Cardiac septum (tissue), 1 donor: ENCODE measurements at regions not wholly inside any gene's neighbourhood (a gene's known extent, or its start where the extent isn't known, plus 50 kb on each side); places are given as distances from the start of the nearest gene placed in this dataset.
"Not testable (repeated sequence)": the region's sequence is repeated elsewhere in the genome, so short reads cannot be mapped to it uniquely, and the experiment has no call there.

Experiments
- DNase-seq: peaks from one replicate; pipeline ENCODE4 v3.0.0-alpha.2; 2020; ENCODE audit warnings: low spot score
- intact Hi-C: fragments of 100-400 bp; cut with DNase I; formaldehyde crosslinking; loops from one replicate; pipeline ENCODE4 v1.14.0; 2022
- donor health status: DM: no; HTN: no; CAD: no.

DNA sequence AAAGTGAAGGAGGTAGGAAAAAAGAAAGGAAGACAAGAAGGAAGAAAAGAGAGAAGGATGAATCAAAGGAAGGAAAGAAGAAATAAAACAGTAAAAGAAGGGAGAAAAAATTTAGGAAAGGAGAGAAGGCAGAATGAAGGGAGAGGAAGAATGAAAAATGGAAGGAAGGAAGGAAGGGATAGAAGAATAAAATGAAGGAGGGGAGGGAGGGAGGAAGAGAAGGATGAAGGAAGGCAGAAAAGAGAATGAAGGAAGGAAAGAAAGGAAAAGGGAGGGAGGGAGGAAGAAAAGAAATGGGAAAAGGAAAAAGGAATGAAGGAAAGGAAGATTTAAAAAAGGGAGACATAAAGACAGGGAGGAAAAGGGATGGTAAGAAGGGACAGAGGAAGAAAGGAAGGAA, 393.7 kb upstream of the GRM7 start:
- intact Hi-C loops: no loop called here
- DNase-seq: no peak

DNA sequence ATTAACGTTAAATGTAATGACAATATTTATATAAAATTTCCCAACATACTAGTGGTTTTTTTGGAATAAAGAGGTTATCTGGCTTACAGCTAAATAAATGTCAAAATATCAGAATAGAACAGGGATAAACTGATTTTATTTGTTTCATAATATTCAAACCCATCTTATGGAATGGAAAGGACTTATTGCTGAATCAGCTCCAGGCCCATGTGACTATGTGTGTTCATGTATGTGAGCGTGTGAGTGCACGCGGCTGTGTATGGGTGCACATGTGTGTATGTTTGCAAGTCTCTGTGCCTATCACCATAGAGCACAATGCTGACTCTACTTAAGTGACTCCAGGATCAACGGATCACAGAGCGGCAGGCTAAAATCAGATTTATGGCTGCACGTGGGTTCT, 392.3 kb upstream of the GRM7 start:
- intact Hi-C loops: no loop called here
- DNase-seq: no peak

DNA sequence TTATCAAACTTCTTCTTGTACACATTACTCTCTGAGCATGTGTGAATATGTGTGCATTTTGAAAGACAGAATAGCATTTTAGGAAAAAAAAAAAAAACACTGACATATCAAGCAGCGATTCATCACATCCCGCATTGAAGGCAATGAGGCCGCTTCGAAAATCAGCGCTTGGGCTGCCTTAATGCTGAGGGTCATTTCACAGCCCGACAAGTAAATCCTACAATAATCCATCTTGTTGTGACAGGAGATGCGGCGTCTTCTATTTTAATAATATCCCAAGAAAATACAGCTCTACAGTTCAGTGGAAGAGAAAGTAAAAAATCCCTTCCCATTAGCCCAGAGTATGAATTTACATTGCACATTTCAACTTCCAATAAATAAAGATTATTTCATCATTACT, 389.2 kb upstream of the GRM7 start:
- intact Hi-C loops: no loop called here
- no peak for DNase-seq

DNA sequence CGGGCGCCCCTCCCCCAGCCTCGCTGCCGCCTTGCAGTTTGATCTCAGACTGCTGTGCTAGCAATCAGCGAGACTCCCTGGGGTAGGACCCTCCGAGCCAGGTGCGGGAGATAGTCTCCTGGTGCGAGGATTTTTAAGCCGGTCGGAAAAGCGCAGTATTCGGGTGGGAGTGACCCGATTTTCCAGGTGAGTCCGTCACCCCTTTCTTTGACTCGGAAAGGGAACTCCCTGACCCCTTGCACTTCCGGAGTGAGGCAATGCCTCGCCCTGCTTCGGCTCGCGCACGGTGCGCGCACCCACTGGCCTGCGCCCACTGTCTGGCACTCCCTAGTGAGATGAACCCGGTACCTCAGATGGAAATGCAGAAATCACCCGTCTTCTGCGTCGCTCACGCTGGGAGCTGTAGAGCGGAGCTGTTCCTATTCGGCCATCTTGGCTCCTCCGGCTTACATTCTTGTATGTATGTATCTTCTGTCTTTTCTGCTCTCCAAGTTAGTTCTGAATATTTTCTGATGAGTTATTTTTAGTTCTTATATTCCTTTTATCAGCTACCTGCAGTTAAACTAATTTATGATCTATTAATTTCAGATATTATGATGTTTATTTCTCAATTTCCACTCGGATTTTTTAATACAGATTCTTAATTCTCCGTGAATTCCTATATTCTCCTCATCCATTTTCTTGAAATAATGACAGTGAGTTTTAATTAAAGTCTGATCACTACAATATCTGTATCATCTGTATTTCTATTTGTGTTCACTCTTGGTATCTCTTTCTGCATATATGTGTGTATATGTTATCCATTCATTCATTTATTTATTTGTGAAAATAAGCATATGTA, 370.2 kb upstream of the GRM7 start:
- intact Hi-C loops, DNase-seq: not testable (repeated sequence)

DNA sequence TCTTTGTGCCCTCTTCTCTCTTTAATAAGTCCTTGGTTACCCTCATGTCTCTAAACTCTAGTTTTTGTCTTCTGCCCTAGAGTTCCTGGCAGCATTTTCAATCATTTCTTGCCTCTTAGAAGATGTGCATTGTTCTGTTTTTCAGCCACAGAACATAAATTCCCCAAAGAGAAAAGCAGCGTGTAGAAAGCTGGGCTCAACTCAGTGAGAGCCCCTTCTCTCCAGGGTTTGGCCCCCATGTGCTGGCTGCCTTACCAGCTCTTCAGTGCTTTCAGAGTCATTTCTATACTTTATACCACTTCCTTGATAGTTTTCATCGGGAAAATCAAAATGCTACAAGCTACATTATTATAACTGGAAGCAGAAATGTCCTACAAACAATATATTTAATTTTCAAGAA, 369.1 kb upstream of the GRM7 start:
- intact Hi-C loops: no loop called here
- no peak for DNase-seq

DNA sequence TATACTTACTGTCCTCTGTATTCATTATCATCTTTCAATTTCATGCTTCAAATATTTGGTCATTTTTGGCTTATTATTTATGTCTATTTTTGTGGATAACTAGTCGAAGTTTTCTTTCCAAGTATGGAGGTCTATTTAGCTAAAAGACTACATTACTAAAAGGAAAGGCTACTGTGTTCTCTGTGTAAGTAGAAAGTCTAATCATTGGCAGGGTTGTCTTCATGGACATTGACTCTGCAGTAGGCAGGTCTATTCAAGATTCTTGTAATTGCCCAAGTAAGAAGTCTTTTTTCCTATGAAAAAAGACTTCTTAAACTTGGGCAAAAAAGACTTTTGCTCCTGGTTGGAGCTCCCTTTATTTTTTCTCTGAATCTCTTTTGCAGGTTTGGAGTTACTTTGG, 368.6 kb upstream of the GRM7 start:
- intact Hi-C loops: no loop called here
- no peak for DNase-seq

DNA sequence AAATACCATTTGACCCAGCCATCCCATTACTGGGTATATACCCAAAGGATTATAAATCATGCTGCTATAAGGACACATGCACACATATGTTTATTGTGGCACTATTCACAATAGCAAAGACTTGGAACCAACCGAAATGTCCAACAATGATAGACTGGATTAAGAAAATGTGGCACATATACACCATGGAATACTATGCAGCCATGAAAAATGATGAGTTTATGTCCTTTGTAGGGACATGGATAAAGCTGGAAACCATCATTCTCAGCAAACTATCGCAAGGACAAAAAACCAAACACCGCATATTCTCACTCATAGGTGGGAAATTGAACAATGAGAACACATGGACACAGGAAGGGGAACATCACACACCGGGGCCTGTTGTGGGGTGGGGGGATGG, 362.0 kb upstream of the GRM7 start:
- intact Hi-C loops, DNase-seq: not testable (repeated sequence)

DNA sequence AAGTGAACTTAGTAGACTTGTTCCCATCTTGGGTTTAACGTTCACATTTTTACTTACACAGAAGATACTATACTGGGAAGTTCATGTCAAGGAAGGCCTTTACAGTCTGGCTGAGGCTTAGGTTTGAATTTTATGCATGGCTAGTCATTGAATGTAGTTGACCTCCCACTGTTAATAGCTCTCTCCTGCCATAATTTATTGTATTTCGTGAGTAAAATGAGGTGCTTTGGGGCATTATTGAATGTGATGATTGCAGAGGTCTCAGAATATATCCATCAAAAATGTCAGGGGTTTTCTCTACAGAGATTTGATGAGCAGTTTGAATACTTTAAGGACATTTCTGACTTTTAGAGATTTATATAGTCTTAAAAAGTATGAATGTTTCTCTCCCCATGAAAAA, 356.6 kb upstream of the GRM7 start:
- DNase-seq: no peak
- intact Hi-C loops: no loop called here

DNA sequence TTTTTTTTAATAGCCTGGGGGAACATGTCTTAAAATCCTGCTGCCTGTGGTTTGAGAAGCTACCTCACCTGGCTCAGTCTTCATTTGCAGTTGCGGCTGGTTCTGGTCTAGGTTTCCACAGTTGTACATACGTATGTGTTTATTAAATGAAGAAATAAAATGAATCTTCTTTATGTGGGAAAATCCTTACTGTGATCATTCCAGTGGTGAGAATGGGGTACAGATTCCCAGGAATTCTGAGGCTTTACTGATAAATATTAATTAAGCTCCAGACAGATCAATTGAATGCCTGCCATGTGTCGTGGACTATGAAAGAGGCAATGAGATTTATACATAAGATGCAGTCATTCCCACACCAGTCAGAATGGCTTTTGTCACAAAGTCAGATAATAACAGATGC, 356.1 kb upstream of the GRM7 start:
- DNase-seq: no peak
- intact Hi-C loops: no loop called here

DNA sequence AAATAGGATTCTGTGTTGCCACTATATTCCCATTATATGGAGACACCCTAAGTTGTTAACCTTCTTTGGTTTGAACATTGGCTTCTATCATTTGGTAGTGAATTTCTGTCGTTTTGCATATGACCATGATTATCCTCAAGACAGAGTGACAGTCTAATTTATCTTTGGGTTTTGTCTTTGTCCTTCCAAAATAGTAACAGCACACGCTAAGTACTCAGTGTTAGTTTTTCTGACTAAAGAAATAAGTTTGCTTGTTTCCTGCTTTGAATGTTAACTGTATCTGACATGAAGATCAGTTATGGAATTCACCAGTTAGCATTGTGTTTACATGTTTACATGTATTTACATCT, 352.5 kb upstream of the GRM7 start:
- intact Hi-C loops: no loop called here
- no peak for DNase-seq

DNA sequence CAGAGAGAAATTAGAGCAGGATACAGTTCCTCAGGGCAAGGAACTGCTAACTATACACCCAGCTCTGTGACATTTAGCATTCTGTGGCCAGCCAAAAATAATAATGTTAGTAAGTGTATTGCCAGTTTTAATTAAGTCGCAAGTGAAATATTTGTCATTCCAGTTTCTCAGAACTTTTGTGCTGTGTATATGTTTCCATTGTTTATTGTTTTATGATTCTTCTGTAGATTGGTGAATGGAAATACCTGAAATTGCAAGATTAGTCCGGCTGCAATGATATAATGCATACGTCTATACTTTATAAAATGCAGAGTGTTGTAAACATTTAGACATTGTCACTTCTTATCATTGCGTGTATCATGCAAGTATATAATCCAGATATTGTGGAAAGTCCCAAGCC, 351.3 kb upstream of the GRM7 start:
- intact Hi-C loops: no loop called here
- no peak for DNase-seq

DNA sequence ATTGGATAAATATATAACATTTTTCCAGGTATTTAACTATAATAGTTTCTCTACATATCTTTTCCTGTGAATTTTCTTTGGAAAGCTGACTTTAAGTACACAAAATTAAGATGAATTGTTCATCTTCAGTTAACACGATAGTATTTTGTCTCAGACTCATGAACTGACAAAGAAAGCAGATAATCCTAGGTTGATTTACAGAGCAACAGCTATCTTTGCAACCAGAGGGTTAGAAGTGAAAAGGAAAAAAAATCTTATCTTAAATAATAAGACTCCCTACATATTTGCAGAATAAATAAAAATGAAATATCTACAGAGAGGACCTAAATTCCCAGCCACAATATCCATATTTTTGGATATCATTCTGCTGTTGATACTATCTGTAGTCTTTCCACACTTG, 350.2 kb upstream of the GRM7 start:
- intact Hi-C loops: no loop called here
- DNase-seq: no peak

DNA sequence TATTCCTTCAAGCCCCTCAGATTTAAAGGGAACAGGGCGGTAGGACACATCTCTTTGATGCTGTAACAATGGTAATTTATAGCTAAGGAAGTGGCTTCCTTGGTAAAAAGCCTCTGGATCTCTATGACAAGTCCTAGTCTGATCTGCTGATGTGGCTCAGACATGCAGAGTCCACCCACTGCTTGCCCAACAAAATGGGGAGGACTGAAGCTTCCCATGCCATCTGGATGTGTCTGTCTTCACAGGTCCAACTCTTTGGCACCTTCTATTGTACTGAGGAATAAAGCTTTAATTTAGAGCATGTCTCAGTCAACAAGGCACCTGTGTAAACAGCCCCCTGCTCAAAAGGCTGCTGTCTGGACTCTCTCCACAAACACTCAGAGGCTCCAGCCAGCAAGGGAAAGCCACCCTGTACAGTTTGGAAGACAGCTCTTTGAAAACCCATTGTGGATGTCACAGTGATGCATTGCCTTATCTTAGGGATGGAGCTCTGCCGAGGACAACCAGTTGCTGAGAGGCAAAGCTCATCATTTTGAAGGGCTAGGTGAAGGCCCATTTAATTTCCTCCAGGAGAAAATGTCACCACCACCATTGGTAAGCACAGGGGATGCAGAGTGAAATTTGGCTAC, 348.6 kb upstream of the GRM7 start:
- no peak for DNase-seq
- intact Hi-C loops: no loop called here

DNA sequence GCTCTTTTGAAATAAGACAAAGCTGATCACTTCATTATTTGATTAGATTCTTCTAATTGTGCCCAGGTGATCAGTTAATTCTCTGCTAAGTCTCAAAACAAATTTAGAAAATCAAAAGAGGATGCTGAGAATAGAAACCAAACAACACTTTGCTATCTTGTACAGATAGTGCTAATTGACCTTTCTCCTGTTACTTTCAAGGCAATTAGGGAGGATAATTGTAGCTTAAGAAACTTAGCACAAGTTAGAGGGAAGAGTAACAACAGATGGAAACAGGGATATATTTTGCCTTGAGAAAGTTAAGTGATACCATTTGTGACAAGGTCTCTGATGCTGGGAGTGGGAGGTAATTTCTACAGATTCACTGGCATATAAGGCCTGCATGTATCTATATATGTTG, 344.8 kb upstream of the GRM7 start:
- no peak for DNase-seq
- intact Hi-C loops: no loop called here

DNA sequence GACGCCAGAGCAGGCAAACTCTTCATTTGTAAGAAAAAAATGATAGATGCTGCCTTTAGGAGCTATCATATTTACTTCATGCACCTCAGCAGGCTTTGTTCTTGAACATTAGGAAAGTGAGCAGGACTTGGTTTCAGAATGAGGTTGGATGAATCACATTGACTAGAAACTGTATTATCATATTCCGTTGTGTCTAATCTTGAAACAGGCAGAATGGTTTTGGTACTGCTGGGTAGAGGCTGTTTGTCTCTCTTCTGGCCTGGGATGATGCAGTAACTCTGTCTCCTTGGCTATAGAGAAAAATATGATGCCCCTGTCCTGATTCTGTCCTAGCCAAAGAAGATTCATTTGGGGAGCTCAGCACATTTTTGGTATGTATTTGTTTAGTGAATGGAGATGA, 344.2 kb upstream of the GRM7 start:
- intact Hi-C loops: no loop called here

DNA sequence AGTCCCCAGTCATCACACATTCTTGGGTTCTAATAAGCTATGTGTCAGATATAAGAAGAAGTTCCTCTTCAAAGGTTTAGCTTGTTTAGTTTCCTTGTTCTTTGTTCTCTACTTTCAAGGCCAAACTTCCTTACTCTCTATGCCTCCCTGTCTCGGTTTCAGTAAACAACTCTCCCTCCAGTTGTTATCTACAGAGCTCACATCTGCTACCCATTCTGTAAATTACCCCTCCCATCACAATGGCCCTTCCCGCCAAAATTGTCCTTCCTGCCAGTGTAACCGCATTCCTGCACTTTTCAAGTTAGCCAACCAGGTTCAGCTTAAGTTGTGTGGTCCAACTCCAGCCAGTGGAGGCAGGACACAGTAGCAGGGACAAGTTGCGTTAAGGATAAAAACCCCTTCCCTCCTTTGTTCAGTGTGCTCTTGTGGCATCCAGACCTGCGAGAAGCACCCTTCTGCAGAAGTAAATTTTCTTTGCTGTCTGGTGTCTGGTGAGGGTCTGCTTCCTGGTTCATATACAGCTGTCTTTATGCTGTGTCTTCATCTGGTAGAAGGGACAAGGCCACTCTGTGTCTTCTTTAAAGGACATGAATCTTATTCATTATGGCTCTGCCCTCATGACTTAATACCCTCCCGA, 342.1 kb upstream of the GRM7 start:
- DNase-seq: no peak
- intact Hi-C loops: no loop called here

More for the DNA sequence above, 344.2 kb upstream of the GRM7 start:
- DNase-seq: no peak

DNA sequence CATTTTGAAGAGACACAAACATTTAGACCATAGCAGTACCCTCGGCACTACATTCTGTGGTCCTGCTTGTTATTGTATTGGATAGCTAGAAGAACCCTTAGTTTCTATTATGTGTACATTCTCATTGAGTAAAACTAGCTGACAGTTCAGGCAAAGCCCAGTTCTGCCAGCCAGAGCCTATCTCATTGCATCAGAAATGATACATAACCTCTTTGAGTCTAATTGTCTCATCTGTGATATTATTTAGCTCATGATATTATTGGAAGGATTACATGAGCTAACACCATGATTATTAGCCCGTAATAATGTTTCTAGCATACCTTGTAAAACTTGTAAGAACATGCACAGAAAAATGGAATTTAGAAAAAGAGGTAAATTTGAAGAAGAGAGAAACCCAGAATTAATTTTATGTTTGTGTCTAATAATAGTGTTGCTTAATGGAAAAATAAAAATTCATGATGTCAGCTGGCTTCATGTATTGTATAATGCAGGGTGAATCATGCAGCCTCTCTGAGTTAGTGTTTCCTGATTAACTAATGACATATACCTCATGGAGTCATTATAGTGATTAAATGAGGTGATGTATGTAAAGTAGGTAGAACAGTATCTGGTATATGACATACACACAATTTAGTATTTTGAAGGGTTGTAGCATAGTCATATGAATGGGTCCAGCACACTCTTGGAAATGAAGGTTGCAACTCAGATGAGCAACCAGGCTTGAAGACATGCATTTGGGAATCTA, 339.4 kb upstream of the GRM7 start:
- DNase-seq: no peak
- intact Hi-C loops: no loop called here

DNA sequence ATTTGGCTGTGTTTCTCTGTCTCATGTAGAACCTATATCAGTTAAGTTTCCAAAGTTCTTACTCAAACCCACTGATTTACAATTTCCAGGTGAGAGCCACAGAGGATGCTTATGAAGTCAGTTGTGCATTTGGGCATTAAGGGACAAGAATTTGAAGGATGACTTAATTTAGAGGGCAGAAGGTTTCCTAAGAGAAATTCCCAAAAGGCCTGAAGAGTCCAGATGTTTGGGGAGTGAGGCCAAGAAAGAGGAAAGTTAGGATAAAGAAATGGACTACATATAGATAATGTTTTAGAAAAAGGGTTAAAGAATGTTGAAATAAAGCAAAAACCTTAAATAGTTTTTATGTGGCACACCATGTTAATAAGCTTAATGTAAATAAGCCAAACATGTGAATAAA, 338.7 kb upstream of the GRM7 start:
- no peak for DNase-seq
- intact Hi-C loops: no loop called here

DNA sequence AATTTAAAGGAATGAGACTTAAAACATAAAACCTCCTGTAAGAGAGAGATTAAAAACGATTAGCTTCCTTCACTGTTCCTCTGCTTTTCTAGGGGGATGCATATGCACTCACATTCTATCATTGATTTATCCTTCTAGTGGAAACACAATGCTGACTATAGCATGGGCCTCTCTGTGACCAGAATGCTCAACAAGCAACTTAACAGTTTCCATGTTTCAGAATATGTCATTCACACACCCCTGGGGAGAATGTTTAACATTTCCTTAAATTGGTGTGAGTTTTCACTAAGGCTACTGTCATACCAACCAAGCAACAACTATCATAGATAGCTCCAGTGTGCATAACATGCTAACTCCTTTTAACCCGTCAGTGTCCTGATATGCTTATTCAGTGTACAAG, 337.9 kb upstream of the GRM7 start:
- intact Hi-C loops: no loop called here

DNA sequence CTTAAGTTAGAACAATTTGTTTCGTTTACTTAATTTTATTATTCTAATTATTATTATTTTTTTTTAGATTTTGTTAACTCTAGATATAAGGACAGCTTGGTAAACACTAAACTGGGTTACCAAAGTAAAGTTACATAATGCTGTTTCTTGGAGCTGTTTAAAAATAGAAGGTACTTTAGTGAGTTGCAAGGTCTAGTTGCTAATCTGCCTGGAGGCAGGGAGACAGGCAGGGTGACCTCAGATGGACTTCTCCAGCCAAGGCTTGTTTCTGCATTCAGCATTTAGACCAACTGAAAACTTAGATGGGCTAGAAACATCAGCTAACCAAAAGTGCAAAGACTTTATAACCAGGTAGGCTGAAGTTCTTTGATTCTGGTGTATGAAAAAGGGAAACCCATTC, 336.4 kb upstream of the GRM7 start:
- DNase-seq: no peak
- intact Hi-C loops: no loop called here

More for the DNA sequence above, 337.9 kb upstream of the GRM7 start:
- no peak for DNase-seq
